ENCODE measurements at regions not wholly inside any gene's neighbourhood (a gene's known extent, or its start where the extent isn't known, plus 50 kb on each side); places are given as distances from the start of the nearest gene placed in this dataset.

DNA sequence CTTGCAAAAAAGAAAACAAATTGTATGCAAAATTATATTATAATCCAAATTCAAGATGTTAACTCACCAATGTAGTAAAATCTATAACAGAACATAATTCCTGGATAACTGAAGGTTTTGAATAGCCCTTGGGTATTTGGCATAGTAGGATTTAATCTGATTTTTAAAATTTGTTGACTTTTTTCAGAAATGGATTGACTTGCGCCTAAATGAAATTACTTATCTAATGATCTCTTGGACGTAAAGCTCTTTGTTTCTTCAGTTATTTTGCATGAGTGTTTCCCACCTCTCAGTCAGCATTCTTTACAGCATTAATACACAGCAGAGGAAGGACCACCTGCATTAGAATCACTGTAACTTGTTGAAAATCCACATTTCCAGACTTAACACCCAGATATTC is 169.6 kb downstream of the SEPTIN7 start:
- no peak for FAIRE-seq
- no peak overlapping the region for H3K9ac ChIP-seq (ENCODE audit: insufficient read depth in 1 of 2, low read depth in 2 of 2, low read length in 2 of 2)
- in situ Hi-C loops (cut with MboI), result loop anchor here (10.0 kb wide), 1 partner anchor 56 kb away; no protein-coding TSS in a partner anchor
- no peaks in the 10 kb centered on the region for H3K9me3 ChIP-seq (replicated peaks; ENCODE audit: control insufficient read depth, insufficient read depth, low read depth, low read length)
- no peak overlapping the region for H3K4me3 ChIP-seq
- BruUV-seq (replicated peaks), result no TSS peak
- H3K27me3 ChIP-seq (ENCODE audit: control insufficient read depth in 2 of 2, insufficient read depth in 2 of 2, low read length in 2 of 2), result peaks cover 8 to 35% of the 10 kb centered on the region in 2 experiments; a peak in 4 of 5 replicates
- CTCF ChIA-PET (ENCODE audit: low intra/inter-chr PET ratio), result no interaction called here
- intact Hi-C loops (cut with micrococcal nuclease), result loop anchor here (5.0 kb wide), 1 partner anchor 263 kb away; no protein-coding TSS in a partner anchor
- H3K79me2 ChIP-seq (ENCODE audit: control insufficient read depth, insufficient read depth, low read length), result no peaks in the 10 kb centered on the region
- H3K36me3 ChIP-seq (ENCODE audit: control insufficient read depth, insufficient read depth, low read length), result no peaks in the 10 kb centered on the region
- H3K27ac ChIP-seq (ENCODE audit: extremely low read depth, low read depth, low read length), result no peak overlapping the region
- H3K4me2 ChIP-seq (ENCODE audit: insufficient read depth, low read length), result no peak overlapping the region
- TF ChIP-seq MECOM (CRISPR knock-in tag; IDR thresholded peaks at IDR 0.05), result no peak
- no peak for TF ChIP-seq TCFL5 (CRISPR knock-in tag; conservative IDR thresholded peaks at IDR 0.05)
- no peak for TF ChIP-seq ID3 (CRISPR knock-in tag; IDR thresholded peaks at IDR 0.05)
- no peak for TF ChIP-seq ID3 (tag; IDR thresholded peaks at IDR 0.05)
- no peak for TF ChIP-seq ELK1 (CRISPR knock-in tag; IDR thresholded peaks at IDR 0.05)
- TF ChIP-seq HBP1 (CRISPR knock-in tag; IDR thresholded peaks at IDR 0.05), result no peak
- 5% methylated on average over 2 of the region's 2 CpGs for WGBS (ENCODE audit: insufficient coverage, low coverage, missing lambda C conversion rate)
- DNase-seq (ENCODE audit: extremely low read depth in 1 of 4, low spot score in 3 of 4), result no peak
- H2AFZ ChIP-seq (ENCODE audit: low read depth, low read length), result no peak overlapping the region
- H3K9me1 ChIP-seq (ENCODE audit: control insufficient read depth, insufficient read depth, low read length), result no peaks in the 10 kb centered on the region
- H3K4me1 ChIP-seq (replicated peaks in 1 of 2; ENCODE audit: control insufficient read depth in 2 of 2, insufficient read depth in 2 of 2, low read length in 2 of 2), result peaks cover 0 to 26% of the 10 kb centered on the region in 2 experiments; a peak in 2 of 5 replicates
- ATAC-seq, result no peak
- H4K20me1 ChIP-seq (replicated peaks; ENCODE audit: control insufficient read depth, insufficient read depth, low read length), result no peaks in the 10 kb centered on the region
- POLR2A ChIA-PET, result no interaction called here
